Astrocyte of the hippocampus (primary cell): ENCODE measurements at regions not wholly inside any gene's neighbourhood (a gene's known extent, or its start where the extent isn't known, plus 50 kb on each side); places are given as distances from the start of the nearest gene placed in this dataset.
"Not testable (repeated sequence)": the region's sequence is repeated elsewhere in the genome, so short reads cannot be mapped to it uniquely, and the experiment has no call there.

Experiments used
- DNase-seq: peaks from one replicate; pipeline ENCODE4 v3.0.0; 2011; ENCODE audit warnings: low read depth, low spot score

- DNase-seq = no peak
These were observed 166.0 kb upstream of the KCNG1 start for GRCh38 chr20:51188941-51189340.

DNA sequence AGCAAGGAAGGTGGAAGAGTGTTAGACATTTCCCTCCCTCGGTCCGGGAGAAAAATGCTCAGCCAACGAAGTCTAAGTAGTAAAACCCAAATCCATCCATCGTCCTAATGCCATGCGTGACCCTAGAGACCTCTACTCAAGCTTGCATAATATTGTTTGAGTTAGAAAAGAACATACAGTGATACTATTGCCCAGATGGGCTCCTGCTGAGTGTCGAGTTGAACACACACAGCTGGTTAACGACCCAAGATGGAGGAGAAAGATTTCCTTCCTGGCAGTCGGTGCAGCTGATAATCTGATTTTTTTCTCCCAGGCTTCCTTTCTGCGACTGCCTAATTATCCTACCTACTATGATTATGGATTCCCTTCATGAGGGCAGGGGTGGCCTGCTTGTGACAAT lies 164.4 kb upstream of the KCNG1 start:
- DNase-seq = no peak

GRCh38 chr20:51185861-51186260 lies 163.0 kb upstream of the KCNG1 start:
- no peak for DNase-seq

- DNase-seq = no peak
These were observed 162.4 kb upstream of the KCNG1 start for GRCh38 chr20:51185277-51185676.

GRCh38 chr20:51184289-51184688 lies 161.4 kb upstream of the KCNG1 start:
- DNase-seq = peak; percentile 46

DNA sequence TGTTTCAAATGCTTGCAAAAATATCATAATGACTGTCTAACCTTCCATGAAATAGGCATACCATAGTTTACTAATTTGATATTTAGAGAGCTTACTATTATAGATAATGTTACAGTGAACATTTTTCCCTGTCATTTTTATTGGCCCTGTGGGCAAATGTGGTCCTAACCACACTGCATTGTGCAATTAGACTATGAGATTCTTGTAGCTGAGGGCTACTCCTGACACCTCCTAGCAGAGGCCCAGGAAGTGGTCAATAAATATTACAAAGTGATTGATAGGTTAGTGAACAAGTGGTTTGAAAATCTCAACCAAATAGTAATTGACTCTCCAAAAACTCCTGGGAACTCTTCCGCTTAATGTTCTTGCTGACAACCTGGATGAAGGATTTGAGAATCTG lies 160.5 kb upstream of the KCNG1 start:
- no peak for DNase-seq

GRCh38 chr20:51182571-51182970 lies 159.7 kb upstream of the KCNG1 start:
- no peak for DNase-seq

- DNase-seq = no peak
These were observed 155.2 kb upstream of the KCNG1 start for GRCh38 chr20:51178153-51178552.

GRCh38 chr20:51176876-51177275 lies 154.0 kb upstream of the KCNG1 start:
- peak; percentile 63 for DNase-seq

DNA sequence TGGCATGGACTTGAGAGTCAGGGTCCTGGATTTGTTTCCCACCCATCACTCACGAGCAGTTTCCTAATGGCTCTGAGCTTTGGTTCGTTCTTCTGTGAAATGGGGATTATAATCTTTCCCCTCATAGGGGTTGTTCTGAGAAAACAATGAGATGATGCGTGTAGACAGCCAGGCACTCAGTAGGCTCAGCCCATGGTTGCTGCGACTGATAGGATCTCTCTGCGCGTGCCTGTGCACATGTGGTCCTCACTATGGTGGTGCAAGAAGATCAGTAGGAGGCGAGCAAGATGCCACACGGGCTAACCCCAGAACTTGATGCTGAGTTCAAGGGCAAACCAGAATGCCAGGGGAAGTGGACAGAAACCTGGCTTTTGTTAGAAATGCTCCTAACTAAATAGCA lies 153.5 kb upstream of the KCNG1 start:
- DNase-seq = no peak

DNA sequence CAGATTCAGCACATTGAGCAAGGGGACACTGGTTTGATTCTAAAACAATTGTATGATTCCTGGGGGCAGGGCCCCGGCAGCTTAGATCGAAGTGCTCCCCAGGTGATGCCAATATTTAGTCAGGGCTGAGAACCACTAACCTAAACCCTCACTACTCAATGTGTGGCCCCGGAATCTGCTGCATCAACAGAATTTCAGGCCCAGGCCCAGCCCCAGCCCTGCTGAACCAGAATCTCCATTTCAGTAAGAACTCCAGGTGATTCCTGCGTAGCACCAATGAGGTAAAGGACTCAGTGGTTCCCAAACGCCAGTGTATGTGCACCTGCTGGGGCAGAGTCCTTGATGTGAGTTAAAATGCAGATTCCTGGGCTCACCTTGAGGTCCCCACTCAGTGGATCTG lies 152.8 kb upstream of the KCNG1 start:
- DNase-seq = no peak

- no peak for DNase-seq
These were observed 152.2 kb upstream of the KCNG1 start for GRCh38 chr20:51175156-51175555.

DNA sequence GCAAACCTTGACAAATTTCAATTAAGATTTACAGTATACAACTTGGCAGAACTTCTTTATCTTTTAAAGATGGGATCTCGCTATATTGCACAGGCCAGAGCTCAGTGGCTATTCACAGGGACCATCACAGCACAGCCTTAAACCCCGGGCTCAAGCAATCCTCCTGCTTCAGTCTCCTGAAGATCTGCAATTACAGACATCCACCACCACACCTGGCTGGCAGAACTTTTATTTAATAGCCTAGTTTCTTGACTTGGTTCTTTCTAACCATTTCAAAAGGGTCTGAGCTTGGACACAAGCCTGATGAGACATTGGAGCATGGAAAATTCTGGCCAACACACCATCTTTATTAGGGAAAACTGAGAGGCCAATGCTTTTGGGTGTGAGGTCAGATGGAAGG lies 151.6 kb upstream of the KCNG1 start:
- no peak for DNase-seq

DNA sequence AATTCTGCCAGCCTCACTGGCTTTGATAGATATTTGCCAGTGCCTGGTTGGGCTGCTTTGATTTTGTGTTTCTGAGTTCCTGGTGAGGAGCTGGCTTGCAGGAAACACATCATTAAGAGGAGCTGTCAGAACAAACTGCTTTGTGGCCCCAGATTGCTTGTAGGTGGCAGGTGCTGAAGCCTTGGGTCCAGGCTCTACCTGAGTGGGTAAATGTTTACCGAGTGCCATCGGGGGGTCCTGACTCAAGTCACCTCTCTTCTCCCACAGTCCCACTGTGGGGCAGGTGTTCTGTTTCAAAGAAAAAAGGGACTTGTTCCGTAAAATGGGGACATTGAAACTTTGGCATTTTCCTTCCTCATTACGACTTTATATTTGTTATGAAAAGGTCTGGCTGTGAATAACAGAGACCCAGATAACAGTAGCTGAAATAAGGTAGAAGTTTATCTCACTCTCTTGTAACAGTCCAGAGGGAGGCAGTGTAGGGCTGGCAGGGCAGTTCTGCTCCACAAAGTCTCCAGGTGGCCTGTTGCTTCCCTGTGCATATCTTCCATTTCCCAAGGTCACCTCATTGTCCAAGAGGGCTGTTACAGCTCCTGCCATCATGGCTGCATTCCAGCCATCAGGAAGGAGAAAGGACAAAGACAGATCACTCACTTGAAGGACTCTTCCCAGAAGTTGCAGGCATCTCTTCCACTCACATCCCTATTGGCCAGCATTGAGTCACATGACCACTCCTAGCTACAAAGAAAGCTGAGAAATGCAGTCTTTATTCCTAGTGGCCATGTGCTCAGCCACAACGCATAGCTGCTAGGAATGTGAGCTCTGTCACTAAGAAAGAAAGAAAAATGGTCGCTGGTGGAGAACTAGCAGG lies 149.9 kb upstream of the KCNG1 start:
- no peak for DNase-seq

DNA sequence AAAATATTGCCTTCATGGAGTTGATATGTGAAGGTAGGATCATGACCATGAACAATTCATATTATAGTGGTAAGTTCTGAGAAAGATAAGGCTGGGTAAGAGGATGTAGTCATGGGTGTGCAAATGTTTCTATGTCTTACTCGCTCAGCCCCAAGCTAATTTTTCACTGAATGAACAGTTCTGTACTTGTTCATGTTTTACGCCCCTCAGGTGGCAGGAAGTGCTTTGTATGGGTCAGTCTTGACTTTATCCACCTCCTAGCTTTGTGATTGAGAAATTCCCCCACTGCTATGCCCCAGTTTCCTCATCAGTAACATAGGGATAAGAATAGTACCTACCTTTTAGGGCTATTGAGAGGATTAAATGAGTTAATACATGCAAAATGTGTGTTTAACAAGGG lies 148.2 kb upstream of the KCNG1 start:
- DNase-seq = no peak

DNA sequence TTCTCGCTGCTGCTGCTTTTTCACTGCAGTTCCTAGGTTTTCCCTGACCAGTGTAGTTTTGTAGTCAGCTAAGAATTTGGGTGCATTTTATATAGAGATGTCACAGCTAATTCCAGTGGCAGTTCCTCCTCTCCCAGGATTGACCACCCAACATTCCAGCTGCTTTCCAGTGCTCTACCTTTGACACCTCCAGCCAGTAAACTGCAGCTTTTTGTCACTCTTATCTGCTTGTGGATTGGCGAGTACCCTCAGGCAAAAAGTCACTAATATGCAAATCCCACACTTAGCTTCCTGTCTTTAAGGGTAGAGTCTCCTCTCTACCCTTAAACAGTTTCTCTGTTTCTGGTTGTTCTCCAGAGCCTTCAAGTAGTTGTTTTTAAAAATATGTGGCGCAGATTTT lies 146.9 kb upstream of the KCNG1 start:
- no peak for DNase-seq

DNA sequence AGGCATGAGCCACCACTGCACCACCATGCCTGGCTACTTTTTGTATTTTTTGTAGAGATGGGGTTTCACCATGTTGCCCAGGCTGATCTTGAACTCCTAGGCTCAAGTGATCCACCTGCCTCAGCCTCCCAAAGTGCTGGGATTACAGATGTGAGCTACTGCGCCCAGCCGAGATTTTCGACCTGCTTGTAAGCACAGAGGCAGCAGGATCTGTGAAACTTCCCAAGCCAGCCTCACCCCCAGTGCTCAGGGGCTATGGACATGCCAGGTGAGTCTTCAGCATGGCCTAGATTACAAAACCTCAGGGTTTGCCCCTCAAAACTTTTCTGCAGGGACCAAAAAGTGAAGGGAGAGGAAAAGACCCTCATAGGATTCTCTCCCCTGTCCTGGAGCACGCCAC lies 145.0 kb upstream of the KCNG1 start:
- not testable (repeated sequence) for DNase-seq

DNA sequence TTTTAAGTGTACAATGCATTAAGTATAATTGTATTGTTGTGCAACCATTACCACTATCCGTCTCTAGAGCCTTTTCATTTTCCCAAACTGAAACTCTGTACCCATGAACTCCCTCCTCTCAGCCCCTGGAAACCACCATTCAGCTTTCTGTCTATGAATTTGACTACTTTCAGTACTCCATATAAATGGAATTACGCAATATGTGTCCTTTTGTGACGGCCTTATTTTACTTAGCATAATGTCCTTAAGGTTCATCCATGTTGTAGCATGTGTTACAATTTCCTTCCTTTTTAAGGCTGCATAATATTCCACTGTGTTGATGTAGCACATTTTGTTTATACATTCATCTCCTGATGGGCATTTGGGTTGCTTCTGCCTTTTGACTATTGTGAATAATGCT lies 143.6 kb upstream of the KCNG1 start:
- DNase-seq = no peak

- no peak for DNase-seq
These were observed 142.2 kb upstream of the KCNG1 start for GRCh38 chr20:51165131-51165530.

GRCh38 chr20:51164731-51165130 lies 141.8 kb upstream of the KCNG1 start:
- no peak for DNase-seq

- no peak for DNase-seq
These were observed 141.2 kb upstream of the KCNG1 start for GRCh38 chr20:51163996-51164600.

- no peak for DNase-seq
These were observed 139.1 kb upstream of the KCNG1 start for GRCh38 chr20:51162015-51162414.

- DNase-seq = no peak
These were observed 137.9 kb upstream of the KCNG1 start for GRCh38 chr20:51160821-51161220.
